22Rv1 (cell line): ENCODE measurements at regions not wholly inside any gene's neighbourhood (a gene's known extent, or its start where the extent isn't known, plus 50 kb on each side); places are given as distances from the start of the nearest gene placed in this dataset.
"Not testable (repeated sequence)": the region's sequence is repeated elsewhere in the genome, so short reads cannot be mapped to it uniquely, and the experiment has no call there.

Source experiments
- H3K27ac ChIP-seq: fragments of 450-650 bp; 2 replicates; pipeline ENCODE4 v1.5.1; 2017
- CTCF ChIP-seq: fragments of 450-650 bp; IDR thresholded peaks from 2 replicates; pipeline ENCODE4 v1.5.1; 2017; ENCODE audit warnings: mild to moderate bottlenecking
- ZFX ChIP-seq: fragments of 450-650 bp; IDR thresholded peaks from 2 replicates; pipeline ENCODE4 v1.6.1; 2017; ENCODE audit warnings: antibody characterized with exemption, borderline replicate concordance

DNA sequence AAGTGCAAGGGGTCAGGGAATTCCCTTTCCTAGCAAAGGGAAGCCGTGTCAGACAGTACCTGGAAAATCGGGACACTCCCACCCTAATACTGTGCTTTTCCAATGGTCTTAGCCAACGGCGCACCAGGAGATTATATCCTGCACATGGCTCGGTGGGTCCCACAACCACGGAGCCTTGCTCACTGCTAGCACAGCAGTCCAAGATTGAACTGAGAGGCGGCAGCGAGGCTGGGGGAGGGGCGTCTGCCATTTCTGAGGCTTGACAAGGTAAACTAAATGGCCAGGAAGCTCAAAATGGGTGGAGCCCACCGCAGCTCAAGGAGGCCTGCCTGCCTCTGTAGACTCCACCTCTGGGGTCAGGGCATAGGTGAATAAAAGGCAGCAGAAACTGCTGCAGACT is 76.5 kb upstream of the LINC00632 start:
- not testable (repeated sequence) for H3K27ac ChIP-seq

DNA sequence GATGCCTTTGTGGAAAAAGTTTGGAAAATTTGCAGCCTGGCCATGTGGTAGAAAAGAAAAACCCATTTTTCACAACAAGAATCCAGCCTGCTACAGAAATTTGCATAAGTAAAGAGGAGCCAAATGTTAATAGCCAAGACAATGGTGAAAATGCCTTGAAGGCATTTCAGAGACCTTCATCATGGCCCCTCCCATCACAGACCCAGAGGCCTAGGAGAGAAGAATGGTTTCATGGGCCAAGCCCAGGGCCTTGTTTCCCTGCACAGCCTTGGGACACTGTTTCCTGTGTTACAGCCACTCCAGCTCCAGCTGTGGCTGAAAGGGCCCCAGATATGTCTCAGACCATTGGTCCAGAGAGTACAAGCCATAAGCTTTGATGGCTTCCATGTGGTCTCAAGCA is 101.4 kb upstream of the LINC00632 start:
- TF ChIP-seq CTCF: no peak
- TF ChIP-seq ZFX: no peak

DNA sequence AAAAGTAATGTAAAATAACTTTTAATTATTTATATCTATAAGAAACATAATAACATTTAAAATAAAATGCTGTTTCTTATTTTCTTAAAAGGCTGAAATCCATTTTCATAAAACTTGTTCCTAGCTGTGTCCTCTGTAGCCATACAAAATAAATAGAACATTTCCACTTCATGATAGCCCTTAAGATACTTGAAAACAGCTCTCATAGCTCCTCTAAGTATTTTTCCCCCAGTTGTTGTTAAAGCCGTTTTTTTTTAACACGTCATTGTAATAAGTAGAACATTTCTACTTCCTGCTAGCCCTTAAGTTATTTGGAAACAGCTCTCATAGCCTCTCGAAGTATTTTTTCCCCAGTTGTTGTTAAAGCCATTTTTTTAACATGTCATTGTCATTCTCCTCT is 97.3 kb upstream of the SOX3 start:
- TF ChIP-seq ZFX (no peak), CTCF (no peak)
- no peak overlapping the region for H3K27ac ChIP-seq

More for the DNA sequence above, 101.4 kb upstream of the LINC00632 start:
- no peak overlapping the region for H3K27ac ChIP-seq

DNA sequence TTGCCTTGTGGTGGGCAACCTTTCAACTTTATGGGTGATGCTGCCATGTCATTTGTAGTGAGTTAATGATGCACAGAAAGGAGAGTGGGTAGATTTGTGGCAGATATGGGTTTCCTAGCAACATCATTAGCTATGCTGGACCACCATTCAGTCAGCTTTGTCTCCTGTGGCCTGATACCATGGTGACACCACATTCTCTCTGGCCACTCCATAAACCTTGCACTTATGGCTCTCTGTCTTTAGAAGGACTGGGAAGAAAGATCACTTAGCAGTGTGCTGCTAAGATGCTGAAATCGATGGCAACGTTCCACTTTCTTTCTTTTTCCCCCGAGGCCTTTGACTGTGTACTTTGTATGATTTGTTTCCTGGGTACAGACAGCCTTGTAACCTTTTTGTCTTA is 95.0 kb upstream of the SOX3 start:
- H3K27ac ChIP-seq: no peak overlapping the region
- TF ChIP-seq ZFX: no peak
- no peak for TF ChIP-seq CTCF

- H3K27ac ChIP-seq: no peak overlapping the region
- no peak for TF ChIP-seq ZFX
- TF ChIP-seq CTCF: no peak
Observed at GRCh38 chrX:140589657-140590056, 84.8 kb upstream of the SOX3 start.

- no peak overlapping the region for H3K27ac ChIP-seq
- no peak for TF ChIP-seq ZFX
- no peak for TF ChIP-seq CTCF
Observed at GRCh38 chrX:140586951-140587350, 82.1 kb upstream of the SOX3 start.

GRCh38 chrX:140580478-140580877 is 75.6 kb upstream of the SOX3 start:
- H3K27ac ChIP-seq: no peak overlapping the region
- TF ChIP-seq ZFX: no peak
- no peak for TF ChIP-seq CTCF

DNA sequence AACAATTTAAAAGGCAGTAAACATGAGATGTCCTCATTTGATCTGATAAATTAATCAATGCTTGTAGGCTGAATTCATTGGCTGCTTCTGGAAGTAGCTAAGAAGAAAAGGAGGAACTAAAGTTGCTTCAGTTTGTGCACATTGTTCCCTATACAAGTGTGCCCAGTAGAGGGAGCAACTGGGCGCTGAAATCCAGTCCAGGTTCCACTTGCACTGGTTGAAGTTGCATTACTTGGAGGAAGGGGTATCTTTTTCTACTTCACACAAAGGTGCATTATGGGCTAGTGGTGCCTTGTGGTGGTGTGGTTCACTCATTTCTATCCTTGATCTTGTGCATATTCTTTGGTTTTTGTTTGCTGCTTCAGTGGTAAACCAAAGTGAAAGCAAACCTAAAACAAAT is 67.9 kb upstream of the SOX3 start:
- no peak for TF ChIP-seq ZFX
- TF ChIP-seq CTCF: peak; percentile 77

More for the DNA sequence above, 67.9 kb upstream of the SOX3 start:
- H3K27ac ChIP-seq: no peak overlapping the region
